Panc1 (cell line): ENCODE measurements at regions not wholly inside any gene's neighbourhood (a gene's known extent, or its start where the extent isn't known, plus 50 kb on each side); places are given as distances from the start of the nearest gene placed in this dataset.

Experiments used
- POLR2AphosphoS5 ChIP-seq: IDR thresholded peaks from 2 replicates; pipeline ENCODE4 v1.6.1; 2012; ENCODE audit warnings: mild to moderate bottlenecking, low read depth, low read length, moderate library complexity
- TCF7L2 ChIP-seq: IDR thresholded peaks from 2 replicates; pipeline ENCODE4 v1.6.1; 2011; ENCODE audit warnings: mild to moderate bottlenecking, low read depth, low read length, inconsistent platforms
- TF ChIP-seq, protein P1 (sequence below): fragments of 450-650 bp; IDR thresholded peaks from 2 replicates; pipeline ENCODE4 v1.5.1; 2017; ENCODE audit warnings: mild to moderate bottlenecking
- TF ChIP-seq, protein P2 (sequence below), 2 experiments: IDR thresholded peaks; 2 replicates each; pipeline ENCODE4 v1.6.1; 2011 to 2012; ENCODE audit warnings: low read depth in 2 of 2, control low read depth in 1 of 2, low read length in 1 of 2, mild to moderate bottlenecking in 1 of 2, moderate library complexity in 1 of 2; ENCODE audit not compliant: insufficient read depth in 1 of 2

GRCh38 chr2:36235426-36235825 lies 120.2 kb upstream of the CRIM1 start:
- TF ChIP-seq, protein P1, sequence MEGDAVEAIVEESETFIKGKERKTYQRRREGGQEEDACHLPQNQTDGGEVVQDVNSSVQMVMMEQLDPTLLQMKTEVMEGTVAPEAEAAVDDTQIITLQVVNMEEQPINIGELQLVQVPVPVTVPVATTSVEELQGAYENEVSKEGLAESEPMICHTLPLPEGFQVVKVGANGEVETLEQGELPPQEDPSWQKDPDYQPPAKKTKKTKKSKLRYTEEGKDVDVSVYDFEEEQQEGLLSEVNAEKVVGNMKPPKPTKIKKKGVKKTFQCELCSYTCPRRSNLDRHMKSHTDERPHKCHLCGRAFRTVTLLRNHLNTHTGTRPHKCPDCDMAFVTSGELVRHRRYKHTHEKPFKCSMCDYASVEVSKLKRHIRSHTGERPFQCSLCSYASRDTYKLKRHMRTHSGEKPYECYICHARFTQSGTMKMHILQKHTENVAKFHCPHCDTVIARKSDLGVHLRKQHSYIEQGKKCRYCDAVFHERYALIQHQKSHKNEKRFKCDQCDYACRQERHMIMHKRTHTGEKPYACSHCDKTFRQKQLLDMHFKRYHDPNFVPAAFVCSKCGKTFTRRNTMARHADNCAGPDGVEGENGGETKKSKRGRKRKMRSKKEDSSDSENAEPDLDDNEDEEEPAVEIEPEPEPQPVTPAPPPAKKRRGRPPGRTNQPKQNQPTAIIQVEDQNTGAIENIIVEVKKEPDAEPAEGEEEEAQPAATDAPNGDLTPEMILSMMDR = no peak
- no peak for TF ChIP-seq POLR2AphosphoS5
- no peak for TF ChIP-seq TCF7L2
- TF ChIP-seq, protein P2, sequence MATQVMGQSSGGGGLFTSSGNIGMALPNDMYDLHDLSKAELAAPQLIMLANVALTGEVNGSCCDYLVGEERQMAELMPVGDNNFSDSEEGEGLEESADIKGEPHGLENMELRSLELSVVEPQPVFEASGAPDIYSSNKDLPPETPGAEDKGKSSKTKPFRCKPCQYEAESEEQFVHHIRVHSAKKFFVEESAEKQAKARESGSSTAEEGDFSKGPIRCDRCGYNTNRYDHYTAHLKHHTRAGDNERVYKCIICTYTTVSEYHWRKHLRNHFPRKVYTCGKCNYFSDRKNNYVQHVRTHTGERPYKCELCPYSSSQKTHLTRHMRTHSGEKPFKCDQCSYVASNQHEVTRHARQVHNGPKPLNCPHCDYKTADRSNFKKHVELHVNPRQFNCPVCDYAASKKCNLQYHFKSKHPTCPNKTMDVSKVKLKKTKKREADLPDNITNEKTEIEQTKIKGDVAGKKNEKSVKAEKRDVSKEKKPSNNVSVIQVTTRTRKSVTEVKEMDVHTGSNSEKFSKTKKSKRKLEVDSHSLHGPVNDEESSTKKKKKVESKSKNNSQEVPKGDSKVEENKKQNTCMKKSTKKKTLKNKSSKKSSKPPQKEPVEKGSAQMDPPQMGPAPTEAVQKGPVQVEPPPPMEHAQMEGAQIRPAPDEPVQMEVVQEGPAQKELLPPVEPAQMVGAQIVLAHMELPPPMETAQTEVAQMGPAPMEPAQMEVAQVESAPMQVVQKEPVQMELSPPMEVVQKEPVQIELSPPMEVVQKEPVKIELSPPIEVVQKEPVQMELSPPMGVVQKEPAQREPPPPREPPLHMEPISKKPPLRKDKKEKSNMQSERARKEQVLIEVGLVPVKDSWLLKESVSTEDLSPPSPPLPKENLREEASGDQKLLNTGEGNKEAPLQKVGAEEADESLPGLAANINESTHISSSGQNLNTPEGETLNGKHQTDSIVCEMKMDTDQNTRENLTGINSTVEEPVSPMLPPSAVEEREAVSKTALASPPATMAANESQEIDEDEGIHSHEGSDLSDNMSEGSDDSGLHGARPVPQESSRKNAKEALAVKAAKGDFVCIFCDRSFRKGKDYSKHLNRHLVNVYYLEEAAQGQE (IDR thresholded peaks at IDR 0.05; ENCODE audit: insufficient read depth in 1 of 2, low read depth in 2 of 2, low read length in 1 of 2) = no peak
